ENCODE measurements at regions not wholly inside any gene's neighbourhood (a gene's known extent, or its start where the extent isn't known, plus 50 kb on each side); places are given as distances from the start of the nearest gene placed in this dataset.

DNA sequence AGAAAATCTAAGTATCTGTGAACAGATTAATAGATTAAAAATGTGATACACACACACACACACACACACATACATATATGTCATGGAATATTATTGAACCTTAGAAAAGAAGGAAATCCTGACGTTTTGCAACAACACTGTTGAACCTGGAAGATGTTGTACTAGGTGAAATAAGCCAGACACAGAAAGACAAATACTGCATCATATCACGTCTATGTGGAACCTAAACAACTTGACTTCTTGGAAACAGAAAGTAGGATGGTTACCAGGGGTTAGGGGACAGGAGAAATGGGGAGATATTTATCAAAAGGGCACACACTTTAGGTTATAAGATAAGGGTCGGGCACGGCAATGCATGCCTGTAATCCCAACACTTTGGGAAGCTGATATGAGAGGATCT is 698.4 kb upstream of the ID2 start:
- no peak for DNase-seq (ENCODE audit: low read depth in 1 of 2, low spot score in 1 of 2)

DNA sequence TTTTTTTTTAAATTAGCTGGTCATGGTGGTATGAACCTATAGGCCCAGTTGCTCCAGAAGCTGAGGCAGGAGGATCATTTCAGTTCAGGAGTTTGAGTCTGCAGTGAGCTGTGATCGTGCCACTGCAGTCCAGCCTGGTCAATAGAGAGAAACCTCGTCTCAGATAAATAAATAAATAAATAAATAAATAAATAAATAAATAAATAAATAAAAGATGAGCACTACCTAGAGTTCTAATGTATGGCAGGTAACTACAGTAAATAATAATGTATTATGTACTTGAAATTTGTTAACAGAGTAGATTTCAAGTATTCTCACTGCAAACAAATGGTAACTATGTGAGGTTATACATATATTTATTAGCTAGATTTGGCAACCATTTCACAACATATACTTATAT is 697.9 kb upstream of the ID2 start:
- no peak for DNase-seq (ENCODE audit: low read depth in 1 of 2, low spot score in 1 of 2)

DNA sequence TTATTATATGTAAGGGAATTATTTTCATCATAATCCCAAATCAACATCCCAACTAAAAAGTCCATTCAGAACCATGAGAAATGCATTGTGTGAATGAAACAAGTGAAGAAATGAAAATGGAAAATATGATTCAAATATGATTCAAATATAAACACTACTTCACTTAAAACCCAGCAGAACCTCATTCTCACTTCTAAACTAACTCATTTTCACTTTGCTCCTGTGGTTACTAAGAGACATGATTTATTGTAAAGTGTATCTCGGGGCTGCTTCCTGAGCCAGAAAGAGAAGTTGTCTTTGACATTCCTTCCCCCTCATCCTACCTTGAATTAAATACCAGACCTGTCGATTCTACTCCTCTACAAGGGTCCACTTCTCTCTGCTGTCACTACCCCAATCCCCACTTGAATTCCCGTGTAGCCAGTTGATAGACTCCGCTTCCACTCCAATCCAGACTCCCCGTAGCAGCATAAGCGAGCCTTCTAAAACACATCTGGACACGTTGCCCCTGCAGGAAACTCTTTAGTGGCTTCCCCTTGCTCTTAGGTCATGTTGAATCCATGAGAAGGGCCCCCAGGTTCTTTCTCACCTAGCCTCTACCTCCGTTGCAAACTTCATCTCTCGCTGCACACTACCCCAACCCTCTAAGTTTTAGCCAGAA is 697.0 kb upstream of the ID2 start:
- DNase-seq (ENCODE audit: low read depth in 1 of 2, low spot score in 1 of 2) = no peak

DNA sequence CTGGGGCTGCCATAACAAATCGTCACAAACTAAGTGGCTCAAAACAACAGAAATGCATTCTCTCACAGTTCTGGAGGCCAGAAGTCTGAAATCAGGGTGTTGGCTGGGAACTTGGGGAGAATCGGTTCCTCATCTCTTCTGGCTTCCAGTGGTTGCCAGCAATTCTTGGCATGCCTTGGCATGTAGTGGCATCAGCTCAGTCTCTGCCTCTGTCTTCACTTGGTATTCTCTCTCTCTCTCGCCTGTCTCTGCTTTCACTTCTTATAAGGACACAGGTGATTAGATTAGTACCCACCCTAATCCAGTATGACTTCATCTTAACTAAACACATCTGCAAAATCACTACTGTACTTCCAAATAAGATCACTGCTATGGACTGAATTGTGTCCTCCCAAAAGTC is 695.4 kb upstream of the ID2 start:
- no peak for DNase-seq (ENCODE audit: low read depth in 1 of 2, low spot score in 1 of 2)

DNA sequence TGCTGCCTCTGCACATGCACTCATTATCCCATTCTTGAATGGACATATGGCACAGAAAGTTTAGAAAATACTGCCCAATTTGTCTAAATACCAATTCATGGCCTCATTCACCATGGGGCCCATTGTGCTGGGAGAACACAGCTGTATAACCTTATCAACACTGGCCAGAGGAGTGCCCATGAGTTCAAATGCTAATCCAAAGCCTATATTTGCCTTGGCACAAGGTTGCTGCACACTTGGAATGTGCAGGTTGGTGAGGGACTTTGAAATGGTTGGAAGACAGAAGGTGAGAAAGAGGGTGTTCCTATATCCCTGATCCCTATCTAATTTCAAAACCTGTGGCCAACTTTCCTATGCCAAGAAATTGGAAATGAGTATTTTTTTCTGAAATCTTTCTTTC is 693.9 kb upstream of the ID2 start:
- DNase-seq (ENCODE audit: low read depth in 1 of 2, low spot score in 1 of 2) = no peak

DNA sequence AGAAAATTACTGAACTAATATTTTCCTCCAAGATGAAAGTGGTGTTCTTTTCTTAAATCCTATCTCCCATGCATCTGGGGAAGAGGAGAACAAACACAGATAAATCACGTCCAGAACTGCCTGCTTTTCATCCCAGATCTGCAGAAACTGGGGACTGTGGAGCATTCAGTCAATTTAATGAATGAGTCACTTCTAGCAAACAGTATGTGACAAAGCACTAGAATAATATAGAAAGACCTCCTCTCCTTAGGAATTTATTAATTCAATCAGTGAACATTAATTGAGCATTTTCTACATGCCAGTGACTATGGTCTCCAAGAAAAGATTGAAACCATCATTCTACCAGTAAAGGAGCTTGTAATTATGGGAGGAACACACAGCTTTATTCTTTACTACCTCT is 693.4 kb upstream of the ID2 start:
- DNase-seq (ENCODE audit: low read depth in 1 of 2, low spot score in 1 of 2) = no peak

DNA sequence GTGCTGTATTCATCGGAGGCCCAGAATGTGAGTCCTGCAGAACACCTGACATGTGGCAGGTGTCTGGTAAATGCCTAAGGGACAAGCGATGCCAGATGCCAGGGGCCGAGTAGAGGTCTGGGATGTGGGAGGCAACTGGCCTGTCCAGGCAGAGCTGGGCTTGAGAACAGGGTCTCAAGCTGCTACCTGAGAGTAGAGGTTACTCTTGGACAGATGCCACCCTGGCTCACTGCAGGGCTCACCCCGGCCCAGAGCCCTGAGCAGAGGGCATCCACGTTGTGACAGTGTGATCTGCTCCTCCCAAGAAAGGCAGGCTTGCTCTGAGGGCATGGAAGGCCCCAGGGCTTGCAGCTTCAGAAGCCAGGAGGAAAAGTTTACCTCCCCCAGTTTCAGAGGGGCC is 692.0 kb upstream of the ID2 start:
- DNase-seq (ENCODE audit: low read depth in 1 of 2, low spot score in 1 of 2) = no peak

DNA sequence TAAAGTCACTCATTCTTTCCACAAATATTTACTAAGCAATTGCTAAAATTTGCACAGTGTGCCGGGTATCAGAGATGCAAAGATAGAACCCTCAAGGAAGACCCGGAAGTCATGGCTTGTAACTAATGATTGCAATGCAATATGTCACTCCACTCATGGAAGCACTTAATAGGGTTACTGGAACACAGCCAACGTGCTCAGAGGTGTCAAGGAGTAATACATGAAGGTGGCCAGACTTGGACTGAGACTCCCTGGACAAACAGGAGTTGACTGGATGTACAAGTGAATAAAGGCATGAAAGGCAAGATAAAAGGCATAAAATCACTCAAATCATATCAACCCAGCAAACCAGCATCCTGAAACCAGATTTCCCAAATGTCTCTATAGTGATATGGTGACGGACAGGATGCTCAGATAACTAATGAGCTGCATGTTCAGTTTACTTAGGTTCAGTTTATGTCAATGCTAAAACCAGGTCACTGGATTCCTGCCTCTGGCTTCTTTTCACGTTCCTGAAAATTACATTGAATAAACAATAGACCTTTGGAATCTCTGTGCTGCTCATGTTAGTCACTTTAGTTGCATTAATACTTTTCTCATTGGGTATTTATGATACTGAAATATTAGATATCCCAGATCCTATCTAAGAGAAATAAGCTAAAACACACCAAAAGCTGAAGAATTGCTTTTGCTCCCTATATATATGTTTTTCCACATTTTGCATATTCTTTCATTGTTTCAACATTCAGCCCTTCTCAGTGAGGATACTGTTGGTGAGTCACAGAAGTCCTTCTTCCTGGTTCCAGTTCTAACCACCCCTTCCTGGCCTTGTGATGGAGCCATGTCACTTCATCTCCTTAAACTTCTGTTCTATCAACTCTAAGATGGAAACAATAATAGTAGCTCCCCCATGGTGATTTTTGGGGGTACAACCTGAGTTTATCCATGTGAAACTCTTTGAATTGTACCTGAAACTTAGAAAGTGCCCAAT is 688.9 kb upstream of the ID2 start:
- DNase-seq (ENCODE audit: low read depth in 1 of 2, low spot score in 1 of 2) = no peak

DNA sequence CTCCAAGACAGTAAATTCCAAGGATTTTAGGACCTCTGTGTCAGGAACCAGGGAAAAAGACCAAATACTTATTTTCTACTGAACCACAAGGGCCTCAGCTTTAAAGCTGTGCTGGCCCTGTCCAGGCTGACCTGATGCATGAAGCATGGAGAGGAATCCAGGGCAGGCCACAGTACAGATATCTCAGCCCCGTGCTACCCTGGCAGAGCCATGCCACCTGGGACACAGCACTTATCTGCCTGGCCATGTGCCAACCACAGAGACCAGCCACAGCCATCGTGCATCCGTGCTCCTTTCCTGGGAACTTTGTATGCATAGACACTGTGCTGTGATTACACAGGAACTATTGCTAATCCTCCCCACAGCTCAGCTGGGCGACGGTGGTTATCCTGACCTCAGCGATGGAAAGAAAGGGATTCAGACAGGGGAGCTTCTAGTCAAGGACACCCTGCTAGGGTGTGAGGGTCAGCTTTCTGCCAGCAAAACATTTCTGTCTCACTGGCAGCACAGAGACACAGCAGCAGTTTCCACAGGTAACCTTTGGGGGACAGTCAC is 687.4 kb upstream of the ID2 start:
- no peak for DNase-seq (ENCODE audit: low read depth in 1 of 2, low spot score in 1 of 2)

DNA sequence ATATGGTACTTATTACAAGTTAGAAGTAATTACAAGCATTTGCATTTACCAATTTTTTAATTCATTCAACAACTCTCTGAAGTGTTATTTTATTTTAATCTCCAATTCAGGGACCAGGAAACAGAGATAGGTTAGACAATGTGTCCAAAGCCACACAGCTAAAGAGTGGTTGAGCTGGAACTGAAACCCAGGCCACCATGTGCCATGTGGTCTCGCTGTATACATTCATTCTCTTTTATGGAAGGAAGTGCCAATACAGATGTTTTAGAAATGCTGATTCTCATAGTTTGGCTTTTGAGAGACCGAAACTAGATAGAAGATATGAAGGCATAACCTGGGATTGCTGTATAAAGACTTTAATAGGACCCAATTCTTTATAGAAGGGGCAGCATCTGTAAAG is 684.6 kb upstream of the ID2 start:
- DNase-seq (ENCODE audit: low read depth in 1 of 2, low spot score in 1 of 2) = no peak

DNA sequence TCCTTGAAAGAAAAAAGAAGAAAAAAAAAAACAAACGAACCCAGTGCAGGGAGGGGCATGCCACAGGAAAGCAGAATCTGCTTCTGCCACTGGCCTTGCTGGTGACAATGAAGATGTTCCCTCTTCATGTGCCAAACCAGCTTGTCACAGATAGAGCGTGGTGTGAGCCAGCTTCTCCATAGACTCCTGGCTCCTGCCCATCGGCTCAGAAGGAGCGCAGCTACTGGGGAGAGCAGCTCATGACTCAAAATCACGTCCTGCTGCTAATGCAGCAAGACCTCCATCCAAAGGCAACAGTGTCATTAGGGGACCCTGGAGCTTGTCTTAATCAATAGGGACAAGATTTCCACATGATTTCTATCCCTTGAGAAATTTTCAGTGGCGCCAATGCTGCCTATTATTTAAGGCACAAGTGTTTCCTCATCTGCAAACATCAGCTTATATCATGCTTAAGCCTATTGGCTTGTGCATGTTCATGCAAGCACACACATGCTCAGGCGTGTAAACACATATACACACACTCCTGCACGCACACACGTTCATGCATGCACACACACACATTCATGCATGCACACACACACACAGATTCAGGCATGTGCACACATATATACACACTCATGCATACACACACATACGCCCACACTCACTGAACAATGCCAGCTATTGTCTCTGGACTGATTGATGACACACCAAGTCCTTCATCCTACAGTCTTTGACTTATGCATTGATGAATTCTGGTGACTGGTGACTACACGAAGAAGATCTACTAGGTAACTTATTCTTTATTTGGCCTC is 682.0 kb upstream of the ID2 start:
- DNase-seq (ENCODE audit: low read depth in 1 of 2, low spot score in 1 of 2) = no peak

DNA sequence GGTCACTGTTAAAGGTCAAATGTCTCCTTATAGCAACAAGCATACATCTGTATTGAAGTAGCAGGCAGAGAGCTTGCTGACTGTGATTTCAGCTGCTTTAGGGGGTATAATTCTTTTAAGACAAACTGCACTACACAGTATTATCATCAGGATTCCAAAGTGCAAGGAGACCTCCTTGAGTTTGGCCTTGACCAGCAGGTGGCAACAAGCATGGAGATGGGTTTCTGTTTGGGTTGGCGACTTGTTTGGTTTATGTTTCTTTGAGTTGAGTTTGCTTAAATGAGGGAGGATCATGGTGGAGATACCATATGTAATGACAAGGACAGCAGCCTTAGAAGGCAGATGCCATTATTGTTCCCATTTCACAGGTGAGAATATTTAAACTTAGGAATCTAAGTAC is 681.0 kb upstream of the ID2 start:
- no peak for DNase-seq (ENCODE audit: low read depth in 1 of 2, low spot score in 1 of 2)

DNA sequence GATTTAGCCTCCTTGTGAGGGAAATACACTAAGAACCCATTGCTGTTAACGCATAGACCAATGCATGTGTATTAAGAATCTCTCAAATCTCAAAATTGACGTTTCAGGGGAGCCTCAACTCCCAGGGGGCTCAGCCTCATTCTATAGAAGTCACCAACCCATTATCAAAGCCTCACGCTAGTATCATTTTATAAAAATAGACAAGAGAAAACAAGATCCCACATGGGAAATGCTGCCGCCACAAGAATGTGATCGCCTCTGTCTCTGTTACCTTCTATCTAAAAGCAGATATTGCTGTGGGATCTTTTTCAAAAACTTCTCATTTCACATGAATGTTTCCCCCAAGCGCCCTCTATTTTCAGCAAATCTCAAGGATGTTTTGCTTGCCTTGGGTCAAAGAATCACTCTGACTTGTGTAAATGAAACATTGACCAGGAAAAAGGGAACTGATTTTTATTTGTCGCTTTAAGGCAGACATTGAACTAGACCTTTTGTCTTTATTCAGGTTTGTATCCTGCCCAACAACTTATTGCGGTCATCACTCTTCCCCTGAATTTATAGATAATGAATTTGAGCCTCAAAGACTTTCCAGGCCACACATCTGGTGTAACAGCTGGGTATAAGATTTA is 679.0 kb upstream of the ID2 start:
- no peak for DNase-seq (ENCODE audit: low read depth in 1 of 2, low spot score in 1 of 2)

DNA sequence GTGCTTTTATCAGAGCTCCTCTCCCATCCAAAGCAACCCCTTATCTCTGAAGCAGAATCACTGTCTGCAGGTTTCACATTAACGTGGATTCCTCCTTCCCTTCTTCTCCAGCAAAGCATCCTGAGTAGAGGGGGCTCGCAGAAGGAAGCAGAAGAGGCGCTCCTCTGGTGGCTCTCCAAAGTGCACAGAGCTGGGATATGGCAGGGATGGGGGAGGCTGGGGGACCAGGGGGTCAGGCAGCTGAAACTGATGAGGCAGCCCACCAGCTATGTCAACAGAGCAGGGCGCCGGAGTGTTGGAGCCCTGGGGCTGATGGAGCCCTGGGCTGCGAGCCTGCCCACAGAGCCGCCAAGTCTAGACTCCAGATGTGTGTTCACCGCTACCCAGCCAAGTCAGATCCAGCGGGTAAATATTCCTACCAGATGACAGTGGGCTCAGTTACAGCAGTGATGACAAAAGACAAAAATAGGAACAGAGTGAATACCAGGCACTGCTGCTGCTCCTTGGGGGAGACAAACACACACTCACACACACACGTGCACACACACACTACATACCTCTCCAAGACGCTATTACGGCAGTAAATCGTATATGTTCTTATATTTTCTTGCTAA is 678.3 kb upstream of the ID2 start:
- DNase-seq (ENCODE audit: low read depth in 1 of 2, low spot score in 1 of 2) = no peak

DNA sequence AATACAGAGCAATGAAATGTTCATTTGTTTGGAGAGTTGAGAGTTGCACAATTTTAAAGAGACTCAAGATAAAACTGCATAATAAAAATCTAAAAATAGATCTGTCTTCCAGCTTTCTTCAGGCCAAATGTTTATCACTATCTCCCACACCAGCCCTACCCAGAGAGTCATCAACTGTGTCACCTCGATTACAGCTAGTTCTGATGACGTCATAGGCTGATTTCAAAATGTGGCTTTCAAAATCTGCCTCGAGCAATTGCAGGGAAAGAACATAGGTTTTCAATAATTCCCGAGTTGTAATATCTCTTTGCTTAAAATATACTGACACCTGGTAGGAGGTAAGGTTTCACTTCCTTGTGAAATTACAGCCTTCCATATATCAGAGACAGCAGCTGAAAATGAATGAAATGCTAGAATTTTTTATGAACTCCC is 677.6 kb upstream of the ID2 start:
- no peak for DNase-seq (ENCODE audit: low read depth in 1 of 2, low spot score in 1 of 2)

DNA sequence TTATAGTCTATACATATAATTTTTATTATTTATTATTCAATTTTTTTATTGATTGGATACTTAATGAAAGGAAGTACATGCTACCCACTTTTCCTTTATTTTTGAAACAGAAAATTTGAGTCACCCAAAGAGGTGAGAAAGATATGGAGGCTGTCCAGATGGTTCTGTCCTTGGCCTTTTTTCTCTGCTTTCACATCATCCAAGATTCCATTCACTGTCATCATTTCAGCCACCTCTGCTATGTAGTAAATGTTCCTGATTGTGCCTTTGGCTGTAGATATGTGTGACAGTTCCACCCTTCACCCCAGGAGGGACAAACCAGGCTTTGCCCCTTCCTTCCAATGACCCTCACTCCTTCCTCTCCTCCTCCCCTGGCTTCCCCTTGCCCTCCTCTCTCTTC is 675.7 kb upstream of the ID2 start:
- DNase-seq (ENCODE audit: low read depth in 1 of 2, low spot score in 1 of 2) = no peak

DNA sequence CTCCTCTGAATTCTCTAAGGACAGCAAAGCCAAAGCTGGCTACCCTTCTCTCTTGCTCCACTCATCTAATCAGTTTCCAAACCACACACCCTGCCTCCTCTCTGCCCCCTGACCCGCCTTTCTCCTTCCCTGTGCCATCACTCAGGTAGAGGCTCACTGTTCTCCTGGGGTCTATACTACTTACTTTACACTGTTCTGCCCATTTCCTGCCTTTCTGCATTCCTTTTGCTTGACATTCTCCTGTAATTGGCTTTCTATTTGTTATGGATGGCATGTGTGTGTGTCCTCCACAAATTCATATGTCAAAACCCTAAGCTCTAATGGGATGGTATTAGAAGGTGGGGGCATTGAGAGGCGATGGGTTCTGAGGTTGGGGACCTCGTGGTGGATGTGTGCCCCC is 675.2 kb upstream of the ID2 start:
- DNase-seq (ENCODE audit: low read depth in 1 of 2, low spot score in 1 of 2) = no peak

DNA sequence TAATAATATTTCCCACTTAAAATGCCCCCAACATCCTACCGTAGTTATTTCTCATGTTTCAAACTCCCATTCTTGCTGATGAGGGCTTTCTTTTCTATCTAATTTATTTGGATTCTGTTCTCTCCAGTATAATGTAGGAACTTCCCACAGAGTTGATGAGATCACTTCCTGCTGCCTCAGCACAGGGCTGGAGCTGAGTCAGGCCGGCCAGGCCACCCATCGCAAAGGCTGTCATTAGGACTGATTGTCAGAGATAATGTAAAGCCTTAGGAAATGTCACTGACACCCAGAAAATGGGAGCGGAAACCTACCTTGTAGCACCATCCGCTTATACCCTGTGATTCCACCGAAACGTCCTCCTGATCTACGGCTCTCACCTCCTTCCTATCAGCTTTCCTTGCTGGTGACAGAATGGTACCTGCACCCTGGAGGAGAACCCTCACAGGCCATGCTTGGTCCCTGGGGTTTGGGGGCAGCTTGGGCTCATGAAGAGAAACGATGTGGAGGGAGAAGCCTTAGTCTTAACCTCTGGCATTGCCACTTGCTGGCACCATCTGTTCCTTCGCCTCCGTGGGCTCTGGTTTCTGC is 672.8 kb upstream of the ID2 start:
- no peak for DNase-seq (ENCODE audit: low read depth in 1 of 2, low spot score in 1 of 2)

DNA sequence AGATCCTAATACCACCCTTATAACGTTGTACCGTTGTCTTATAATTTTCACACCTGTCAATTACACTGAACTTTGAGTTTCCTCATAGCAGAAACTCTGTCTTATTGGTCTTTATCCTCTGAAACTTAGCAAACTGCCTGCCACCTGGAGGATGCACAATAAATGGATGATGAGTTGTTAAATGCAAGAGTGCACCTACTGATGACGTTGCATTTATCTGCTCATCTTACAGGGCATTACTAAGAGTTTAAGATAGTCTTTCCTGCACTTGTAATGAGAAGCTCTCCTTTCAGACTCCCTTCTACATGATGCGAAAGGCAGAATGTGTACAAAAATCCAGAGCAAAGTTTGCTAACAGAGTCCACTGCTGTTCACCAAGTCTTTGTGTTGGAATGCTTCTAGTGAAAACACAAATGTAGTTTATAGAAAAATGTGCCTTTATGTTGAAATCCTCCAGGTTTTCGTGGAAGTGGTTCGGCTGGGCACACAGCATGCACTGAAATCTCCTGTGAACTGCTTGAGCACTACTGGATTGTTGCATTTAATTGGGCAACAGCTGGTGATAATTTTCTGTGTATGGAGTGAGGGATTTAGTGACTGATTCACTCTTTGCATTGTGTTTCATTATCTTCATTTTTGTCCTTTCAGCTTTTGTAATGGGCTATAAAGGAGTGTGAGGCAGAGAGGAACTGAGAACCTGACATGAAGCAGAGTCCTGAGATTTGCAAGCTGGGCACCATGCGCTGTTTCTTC is 665.8 kb upstream of the ID2 start:
- DNase-seq (ENCODE audit: low read depth in 1 of 2, low spot score in 1 of 2) = no peak

DNA sequence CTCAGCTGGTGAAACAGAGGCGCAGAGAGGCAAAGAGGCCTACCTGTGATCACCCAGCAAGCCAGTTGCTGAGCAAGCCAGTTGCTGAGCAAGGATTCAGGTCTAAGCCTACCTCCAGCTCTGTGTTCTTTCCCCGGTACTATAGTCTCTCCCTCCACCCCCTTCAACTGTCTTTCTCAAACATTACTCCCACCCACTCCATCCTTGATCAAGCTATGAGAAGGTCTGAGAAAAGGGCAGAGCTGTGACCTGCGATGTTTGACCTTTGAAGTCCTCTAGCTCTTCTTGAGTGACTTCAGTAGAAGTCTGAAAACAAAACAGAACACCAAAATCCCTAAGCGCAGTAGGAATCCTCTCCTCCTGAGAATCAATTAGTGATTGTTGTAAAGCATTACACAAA is 665.2 kb upstream of the ID2 start:
- DNase-seq (ENCODE audit: low read depth in 1 of 2, low spot score in 1 of 2) = no peak
